ENCODE measurements at regions not wholly inside any gene's neighbourhood (a gene's known extent, or its start where the extent isn't known, plus 50 kb on each side); places are given as distances from the start of the nearest gene placed in this dataset.

GRCh38 chr15:31478702-31479221, 152.1 kb downstream of the KLF13 start:
- CTCF ChIA-PET: interaction anchor here (8.7 kb wide), 1 partner anchor 9 kb away, joined by 53 read pairs; no protein-coding TSS in a partner anchor

GRCh38 chr15:31480356-31481025, 153.9 kb downstream of the KLF13 start:
- no peak for ATAC-seq (ENCODE audit: low read depth)
- CTCF ChIA-PET: interaction anchor here (8.7 kb wide), 1 partner anchor 8 kb away, joined by 53 read pairs; no protein-coding TSS in a partner anchor
- H3K36me3 Mint-ChIP-seq (ENCODE audit: low read depth): no peaks in the 10 kb centered on the region
- H3K4me1 Mint-ChIP-seq: peaks cover 9% of the 10 kb centered on the region
- H3K27me3 Mint-ChIP-seq: peaks cover 28% of the 10 kb centered on the region
- no peak for TF ChIP-seq CTCF (IDR thresholded peaks at IDR 0.05)
- H3K9me3 Mint-ChIP-seq: no peaks in the 10 kb centered on the region
- POLR2A ChIA-PET: interaction anchor here (1.6 kb wide), 1 partner anchor 265 kb away, joined by 6 read pairs; no protein-coding TSS in a partner anchor
- H3K4me3 Mint-ChIP-seq: no peak overlapping the region
- intact Hi-C loops (cut with micrococcal nuclease): loop anchor here (10.0 kb wide), 2 partner anchors 516 to 576 kb away; partner anchors contain the start of gene FAN1
- no peak for DNase-seq
- no peak overlapping the region for H3K27ac Mint-ChIP-seq

More at GRCh38 chr15:31478702-31479221, 152.1 kb downstream of the KLF13 start:
- TF ChIP-seq CTCF (IDR thresholded peaks at IDR 0.05): no peak
- peaks cover 2% of the 10 kb centered on the region for H3K9me3 Mint-ChIP-seq
- ATAC-seq (ENCODE audit: low read depth) (no peak), DNase-seq (no peak)
- no peak overlapping the region for H3K4me3 Mint-ChIP-seq
- intact Hi-C loops (cut with micrococcal nuclease): no loop called here
- H3K27ac Mint-ChIP-seq: no peak overlapping the region
- peaks cover 14% of the 10 kb centered on the region for H3K4me1 Mint-ChIP-seq
- H3K27me3 Mint-ChIP-seq: peaks cover 20% of the 10 kb centered on the region
- POLR2A ChIA-PET: no interaction called here
- no peaks in the 10 kb centered on the region for H3K36me3 Mint-ChIP-seq (ENCODE audit: low read depth)

GRCh38 chr15:31481142-31481541, 154.5 kb downstream of the KLF13 start:
- no peak for TF ChIP-seq CTCF (IDR thresholded peaks at IDR 0.05)
- intact Hi-C loops (cut with micrococcal nuclease): loop anchor here (10.0 kb wide), 2 partner anchors 516 to 576 kb away; partner anchors contain the start of gene FAN1
- H3K4me1 Mint-ChIP-seq: peaks cover 9% of the 10 kb centered on the region
- no peak overlapping the region for H3K4me3 Mint-ChIP-seq
- peaks cover 28% of the 10 kb centered on the region for H3K27me3 Mint-ChIP-seq
- no peaks in the 10 kb centered on the region for H3K9me3 Mint-ChIP-seq
- ChIA-PET POLR2A (interaction anchor here (1.1 to 1.6 kb wide), 4 partner anchors 22 to 266 kb away, joined by 3 to 6 read pairs (median 6); no protein-coding TSS in a partner anchor), CTCF (interaction anchor here (0.7 to 1.5 kb wide), 3 partner anchors 42 to 281 kb away, joined by 3 to 4 read pairs (median 3); no protein-coding TSS in a partner anchor)
- no peak overlapping the region for H3K27ac Mint-ChIP-seq
- no peak for ATAC-seq (ENCODE audit: low read depth)
- no peaks in the 10 kb centered on the region for H3K36me3 Mint-ChIP-seq (ENCODE audit: low read depth)
- DNase-seq: no peak

GRCh38 chr15:31482122-31482922, 155.7 kb downstream of the KLF13 start:
- CTCF ChIA-PET: interaction anchor here (0.7 to 1.5 kb wide), 5 partner anchors 42 to 282 kb away, joined by 3 to 5 read pairs (median 4); no protein-coding TSS in a partner anchor
- no peak for TF ChIP-seq CTCF (IDR thresholded peaks at IDR 0.05)
- Mint-ChIP-seq H3K27me3 (peaks cover 28% of the 10 kb centered on the region), H3K4me3 (peak overlapping the region; percentile 81), H3K36me3 (ENCODE audit: low read depth) (no peaks in the 10 kb centered on the region), H3K9me3 (no peaks in the 10 kb centered on the region), H3K27ac (no peak overlapping the region), H3K4me1 (peaks cover 9% of the 10 kb centered on the region)
- POLR2A ChIA-PET: interaction anchor here (0.9 to 1.6 kb wide), 9 partner anchors 9 to 267 kb away, joined by 3 to 8 read pairs (median 5); no protein-coding TSS in a partner anchor
- no peak for ATAC-seq (ENCODE audit: low read depth)
- intact Hi-C loops (cut with micrococcal nuclease): loop anchor here (10.0 kb wide), 2 partner anchors 518 to 578 kb away; partner anchors contain the start of gene FAN1
- DNase-seq: no peak

All from activated B cell treated with CpG ODN at 0.5 μM for 24 hours (primary cell).